Natural killer cell (primary cell): ENCODE measurements at regions not wholly inside any gene's neighbourhood (a gene's known extent, or its start where the extent isn't known, plus 50 kb on each side); places are given as distances from the start of the nearest gene placed in this dataset.

Experiments used
- ATAC-seq, 3 donors: fragments of 150-1000 bp in 2 of 3; fragments of 200-7000 bp in 1 of 3; cut with Tn5 transposase; 1 replicate in 1 of 3; 2 replicates in 2 of 3; pipeline ENCODE4 v1.10.0; 2021; ENCODE audit warnings: mild to moderate bottlenecking in 2 of 3, moderate library complexity in 2 of 3
- DNase-seq, 2 donors: peaks; one replicate each; pipeline versions ENCODE4 v3.0.0 to v3.0.0-alpha.2; 2013 to 2021; ENCODE audit warnings: mixed read lengths in 1 of 2
- H3K27ac ChIP-seq: one replicate; pipeline ENCODE4 v1.5.1; 2013; ENCODE audit warnings: mild to moderate bottlenecking, low read length
- H3K27me3 ChIP-seq: one replicate; pipeline ENCODE4 v1.6.1; 2013; ENCODE audit warnings: low read length; ENCODE audit not compliant: control insufficient read depth, insufficient read depth
- H3K36me3 ChIP-seq: one replicate; pipeline ENCODE4 v1.6.1; 2013; ENCODE audit warnings: low read length; ENCODE audit not compliant: control insufficient read depth, insufficient read depth
- H3K4me1 ChIP-seq: one replicate; pipeline ENCODE4 v1.6.1; 2013; ENCODE audit warnings: low read length; ENCODE audit not compliant: control insufficient read depth, insufficient read depth
- H3K4me3 ChIP-seq: one replicate; pipeline ENCODE4 v1.5.1; 2013; ENCODE audit warnings: low read length
- H3K9me3 ChIP-seq: one replicate; pipeline ENCODE4 v1.6.1; 2013; ENCODE audit warnings: low read length; ENCODE audit not compliant: control insufficient read depth, insufficient read depth
- H3K27ac Mint-ChIP-seq, 2 donors: one replicate each; pipeline ENCODE4 v1.8.0; 2022; ENCODE audit warnings: mild to moderate bottlenecking in 2 of 2, mixed read lengths in 2 of 2, moderate library complexity in 1 of 2
- H3K27me3 Mint-ChIP-seq, 2 donors: one replicate each; pipeline ENCODE4 v1.8.0; 2022; ENCODE audit warnings: low read depth in 2 of 2, mixed read lengths in 2 of 2
- H3K36me3 Mint-ChIP-seq: one replicate; pipeline ENCODE4 v1.8.0; 2022; ENCODE audit warnings: mixed read lengths
- H3K4me1 Mint-ChIP-seq, 2 donors: one replicate each; pipeline ENCODE4 v1.8.0; 2022; ENCODE audit warnings: mixed read lengths in 2 of 2
- H3K4me3 Mint-ChIP-seq: one replicate; pipeline ENCODE4 v1.8.0; 2022; ENCODE audit warnings: mild to moderate bottlenecking, moderate library complexity, mixed read lengths
- H3K9me3 Mint-ChIP-seq, 2 donors: one replicate each; pipeline ENCODE4 v1.8.0; 2022; ENCODE audit warnings: mixed read lengths in 2 of 2
- CTCF ChIP-seq: fragments of 200-600 bp; IDR thresholded peaks from one replicate; pipeline ENCODE4 v1.8.0; 2022; ENCODE audit warnings: antibody characterized with exemption
- WGBS: methylation state at CpG from one replicate; pipeline ENCODE4 v1.1.7; 2013; ENCODE audit warnings: missing lambda C conversion rate; ENCODE audit not compliant: insufficient coverage; 5-methylcytosine and 5-hydroxymethylcytosine counted together
- intact Hi-C: fragments of 100-400 bp; cut with micrococcal nuclease; formaldehyde crosslinking; loops from one replicate; pipeline ENCODE4 v1.14.2; 2022

- ATAC-seq (no peak), DNase-seq (no peak)
- Mint-ChIP-seq H3K9me3 (peaks cover 8 to 11% of the 10 kb centered on the region in 2 donors), H3K27me3 (peaks cover 0 to 3% of the 10 kb centered on the region in 2 donors), H3K36me3 (no peaks in the 10 kb centered on the region), H3K27ac (no peak overlapping the region), H3K4me1 (no peaks in the 10 kb centered on the region), H3K4me3 (no peak overlapping the region)
- Histone ChIP-seq H3K36me3 (no peaks in the 10 kb centered on the region), H3K27me3 (no peaks in the 10 kb centered on the region), H3K4me1 (no peaks in the 10 kb centered on the region), H3K4me3 (no peak overlapping the region), H3K27ac (no peak overlapping the region), H3K9me3 (no peaks in the 10 kb centered on the region)
- TF ChIP-seq CTCF: no peak
- intact Hi-C loops: no loop called here
- 67% methylated on average over 9 of the region's 9 CpGs for WGBS
These were observed 251.1 kb downstream of the NXPE2 start for GRCh38 chr11:114929351-114930000.

GRCh38 chr11:114938799-114939198, 260.5 kb downstream of the NXPE2 start:
- no peak for TF ChIP-seq CTCF
- Mint-ChIP-seq H3K4me1 (no peaks in the 10 kb centered on the region), H3K4me3 (no peak overlapping the region), H3K36me3 (no peaks in the 10 kb centered on the region), H3K9me3 (peaks cover 6 to 21% of the 10 kb centered on the region in 2 donors), H3K27ac (no peak overlapping the region), H3K27me3 (no peaks in the 10 kb centered on the region)
- peaks cover 9% of the 10 kb centered on the region for H3K9me3 ChIP-seq
- intact Hi-C loops: no loop called here
- no peak for ATAC-seq
- H3K27me3 ChIP-seq: no peaks in the 10 kb centered on the region
- H3K27ac ChIP-seq: no peak overlapping the region
- DNase-seq: no peak
- no peak overlapping the region for H3K4me3 ChIP-seq
- H3K4me1 ChIP-seq: no peaks in the 10 kb centered on the region
- 89% methylated on average over 3 of the region's 3 CpGs for WGBS
- no peaks in the 10 kb centered on the region for H3K36me3 ChIP-seq

- H3K4me1 Mint-ChIP-seq: no peaks in the 10 kb centered on the region
- no peaks in the 10 kb centered on the region for H3K36me3 Mint-ChIP-seq
- Histone ChIP-seq H3K27me3 (no peaks in the 10 kb centered on the region), H3K9me3 (peaks cover 9% of the 10 kb centered on the region), H3K4me1 (no peaks in the 10 kb centered on the region), H3K27ac (no peak overlapping the region), H3K4me3 (no peak overlapping the region), H3K36me3 (no peaks in the 10 kb centered on the region)
- no peak for TF ChIP-seq CTCF
- H3K4me3 Mint-ChIP-seq: no peak overlapping the region
- no peak overlapping the region for H3K27ac Mint-ChIP-seq
- ATAC-seq (no peak), DNase-seq (no peak)
- peaks cover 4 to 22% of the 10 kb centered on the region in 2 donors for H3K9me3 Mint-ChIP-seq
- intact Hi-C loops: no loop called here
- H3K27me3 Mint-ChIP-seq: no peaks in the 10 kb centered on the region
These were observed 263.9 kb downstream of the NXPE2 start for GRCh38 chr11:114942207-114942606.
